HG03097 (cell line): ENCODE measurements at regions not wholly inside any gene's neighbourhood (a gene's known extent, or its start where the extent isn't known, plus 50 kb on each side); places are given as distances from the start of the nearest gene placed in this dataset.
"Not testable (repeated sequence)": the region's sequence is repeated elsewhere in the genome, so short reads cannot be mapped to it uniquely, and the experiment has no call there.

Experiments used
- ATAC-seq: cut with Tn5 transposase; IDR thresholded peaks from one replicate; pipeline ENCODE4 v1.9.1; 2021; ENCODE audit not compliant: unreplicated experiment, low FRiP score

- no peak for ATAC-seq
Observed at GRCh38 chr18:56445422-56445821, 193.0 kb downstream of the TXNL1 start.

DNA sequence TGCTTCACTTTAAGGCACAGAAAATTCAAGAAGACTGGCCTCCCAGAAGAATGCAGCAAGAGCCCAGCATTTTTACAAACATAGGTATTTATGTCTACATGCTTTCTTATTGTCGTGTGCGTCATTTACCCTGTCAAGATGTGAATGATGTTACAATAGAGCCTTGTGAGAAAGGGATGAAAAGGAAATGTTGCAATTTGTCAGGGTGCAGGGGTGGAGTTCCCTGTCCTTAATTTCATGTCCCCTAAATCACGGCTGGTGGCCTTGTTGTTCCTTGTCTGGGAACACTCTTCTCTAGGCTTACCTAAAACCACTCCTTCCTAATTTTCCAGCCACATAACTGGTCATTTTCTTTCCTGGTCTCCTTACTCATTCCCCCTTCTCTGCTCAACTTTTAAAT, 194.2 kb downstream of the TXNL1 start:
- no peak for ATAC-seq

- ATAC-seq, result no peak
Observed at GRCh38 chr18:56443166-56443907, 195.1 kb downstream of the TXNL1 start.

DNA sequence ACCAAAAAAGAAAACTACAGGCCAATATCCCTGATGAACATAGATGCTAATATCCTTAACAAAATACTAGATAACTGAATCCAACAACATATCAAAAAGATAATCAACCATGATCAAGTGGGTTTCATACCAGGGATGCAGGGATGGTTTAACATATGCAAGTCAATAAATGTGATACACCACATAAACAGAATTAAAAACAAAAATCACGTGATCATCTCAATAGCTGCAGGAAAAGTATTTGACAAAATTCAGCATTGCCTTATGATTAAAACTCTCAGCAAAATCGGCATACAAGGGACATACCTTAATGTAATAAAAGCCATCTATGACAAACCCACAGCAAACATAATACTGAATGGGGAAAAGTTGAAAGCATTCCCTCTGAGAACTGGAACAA, 199.9 kb downstream of the TXNL1 start:
- not testable (repeated sequence) for ATAC-seq

GRCh38 chr18:56436651-56437050, 201.7 kb downstream of the TXNL1 start:
- ATAC-seq, result no peak

DNA sequence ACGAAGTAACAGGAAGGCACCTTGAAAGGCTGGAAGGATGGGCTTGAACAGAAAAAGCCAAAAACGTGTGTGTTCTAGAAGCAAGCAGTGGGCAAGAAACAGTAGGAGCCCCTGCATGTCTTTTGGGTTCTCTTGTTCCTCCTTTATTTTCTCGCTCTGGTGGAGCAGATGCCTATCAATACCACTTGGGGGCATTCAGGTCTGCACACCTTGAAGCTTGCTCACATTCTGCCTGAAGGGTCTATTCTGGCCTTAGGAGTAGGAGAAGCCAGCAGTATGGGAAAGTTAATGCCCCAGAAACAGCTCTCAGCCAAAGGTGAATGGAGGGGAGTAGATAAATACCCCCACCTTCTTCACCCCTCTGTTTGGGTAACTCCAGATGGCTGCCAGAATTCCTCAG, 204.5 kb downstream of the TXNL1 start:
- no peak for ATAC-seq

- ATAC-seq, result no peak
Observed at GRCh38 chr18:56431551-56431950, 206.8 kb downstream of the TXNL1 start.

- ATAC-seq, result no peak
Observed at GRCh38 chr18:56423626-56424025, 214.8 kb downstream of the TXNL1 start.

GRCh38 chr18:56421647-56422046, 216.7 kb downstream of the TXNL1 start:
- no peak for ATAC-seq

GRCh38 chr18:56420868-56421267, 217.5 kb downstream of the TXNL1 start:
- ATAC-seq, result not testable (repeated sequence)

- no peak for ATAC-seq
Observed at GRCh38 chr18:56414357-56414756, 224.0 kb downstream of the TXNL1 start.

DNA sequence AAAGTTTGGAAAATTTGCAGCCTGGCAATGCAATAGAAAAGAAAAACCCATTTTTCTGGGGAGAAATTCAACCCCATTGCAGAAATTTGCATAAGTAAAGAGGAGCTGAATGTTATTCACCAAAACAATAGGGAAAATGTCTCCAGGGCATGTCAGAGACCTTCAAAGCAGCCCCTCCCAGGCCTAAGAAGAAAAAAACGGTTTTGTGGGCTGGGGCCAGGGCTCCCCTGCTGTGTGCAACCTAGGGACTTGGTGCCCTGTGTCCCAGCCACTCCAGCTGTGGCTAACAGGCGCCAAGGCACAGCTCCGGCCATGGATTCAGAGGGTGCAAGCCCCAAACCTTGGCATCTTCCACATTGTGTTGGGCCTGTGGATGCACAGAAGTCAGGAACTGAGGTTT, 224.5 kb downstream of the TXNL1 start:
- no peak for ATAC-seq

GRCh38 chr18:56412951-56413350, 225.4 kb downstream of the TXNL1 start:
- no peak for ATAC-seq

DNA sequence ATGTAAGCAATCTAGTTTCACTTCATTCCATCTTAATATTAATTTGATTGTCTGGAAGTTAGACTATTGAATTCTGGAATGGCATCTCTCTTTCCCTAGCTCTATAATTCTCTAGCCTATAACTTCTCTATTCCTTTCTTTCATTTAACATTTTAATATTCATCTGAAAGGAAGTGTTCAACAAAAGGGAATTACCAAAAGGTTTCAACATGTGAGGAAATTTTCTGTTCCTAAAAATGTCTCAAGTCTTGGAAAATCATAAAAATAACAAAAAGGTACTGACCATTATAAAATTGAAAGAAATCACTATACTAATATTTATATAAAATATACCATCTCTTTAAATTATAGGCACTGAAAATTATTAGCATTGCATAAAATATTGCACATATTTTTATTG, 228.7 kb downstream of the TXNL1 start:
- ATAC-seq, result no peak

DNA sequence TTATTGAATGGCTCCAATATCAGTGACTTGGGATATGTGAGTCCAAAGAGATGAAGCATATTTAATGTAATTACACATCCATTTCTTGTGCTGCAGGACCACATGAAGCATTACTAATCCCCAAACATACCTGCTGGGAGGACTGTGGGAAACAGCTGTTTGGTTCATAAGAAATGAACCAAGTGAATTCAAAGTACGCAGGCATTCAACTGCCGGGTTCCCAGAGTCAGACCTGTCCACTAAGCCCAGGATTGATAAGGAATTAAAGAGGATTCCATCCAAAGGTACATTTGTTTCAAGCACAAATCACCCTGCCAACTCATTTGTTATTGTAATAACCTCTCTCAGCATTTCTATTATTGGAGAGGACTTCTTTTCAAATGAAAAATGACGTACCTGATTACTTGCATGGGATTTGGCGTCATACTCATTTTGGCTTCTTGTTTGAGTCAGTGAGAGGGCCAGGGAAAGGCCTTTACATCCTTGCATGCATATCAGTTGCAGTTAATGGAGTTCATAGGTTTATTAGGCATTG, 230.7 kb downstream of the TXNL1 start:
- no peak for ATAC-seq

DNA sequence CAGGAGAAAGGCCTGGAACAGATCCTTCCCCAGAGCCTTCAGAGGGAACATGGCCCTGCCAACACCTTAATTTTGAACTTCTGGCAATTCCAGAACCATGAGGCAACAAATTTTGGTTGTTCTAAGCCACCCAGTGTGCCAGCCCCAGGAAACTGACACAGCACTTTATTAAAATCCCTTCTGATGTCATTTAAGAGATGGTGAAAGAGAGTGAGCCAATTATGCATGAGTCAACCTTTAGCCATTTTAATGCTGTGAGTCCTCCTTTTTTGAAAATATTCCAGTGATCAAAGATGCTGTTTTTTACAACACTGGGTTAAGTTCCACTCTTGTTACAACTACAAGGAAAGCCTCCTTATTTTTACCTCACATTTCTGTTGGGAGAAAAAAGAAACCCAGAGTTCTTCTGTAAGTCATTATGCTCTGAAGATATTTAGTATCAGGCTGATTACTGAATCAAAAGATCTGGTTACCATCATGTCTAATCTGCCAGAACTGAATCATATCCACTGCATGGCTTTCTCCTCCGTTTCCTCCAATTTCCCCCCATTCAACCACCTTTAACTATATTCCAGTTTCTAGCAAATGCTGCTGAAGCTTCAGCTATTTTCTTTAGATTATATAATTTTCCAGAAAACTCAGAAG, 235.4 kb downstream of the TXNL1 start:
- ATAC-seq, result no peak

DNA sequence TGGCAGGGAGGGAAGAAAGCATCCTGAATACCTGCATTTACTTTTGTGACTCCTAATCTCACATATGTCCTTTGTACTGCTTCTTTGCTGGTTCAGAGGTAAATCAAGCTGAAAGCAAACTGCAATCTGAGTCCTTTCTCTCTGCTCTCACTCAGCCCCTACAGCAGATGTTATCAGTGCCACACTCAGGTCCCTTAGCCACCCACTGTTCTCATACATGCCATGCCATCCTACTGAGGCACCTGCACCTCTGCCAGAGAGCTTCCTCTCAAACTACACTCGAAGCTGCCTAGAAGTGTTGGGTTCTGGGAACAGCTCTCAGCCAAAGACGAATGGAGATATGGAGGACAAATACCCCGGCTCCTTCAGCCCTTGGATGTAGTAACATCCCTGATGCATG, 244.5 kb downstream of the TXNL1 start:
- no peak for ATAC-seq

GRCh38 chr18:56391931-56392590, 246.3 kb downstream of the TXNL1 start:
- ATAC-seq, result no peak

GRCh38 chr18:56390626-56391025, 247.8 kb downstream of the TXNL1 start:
- ATAC-seq, result no peak

DNA sequence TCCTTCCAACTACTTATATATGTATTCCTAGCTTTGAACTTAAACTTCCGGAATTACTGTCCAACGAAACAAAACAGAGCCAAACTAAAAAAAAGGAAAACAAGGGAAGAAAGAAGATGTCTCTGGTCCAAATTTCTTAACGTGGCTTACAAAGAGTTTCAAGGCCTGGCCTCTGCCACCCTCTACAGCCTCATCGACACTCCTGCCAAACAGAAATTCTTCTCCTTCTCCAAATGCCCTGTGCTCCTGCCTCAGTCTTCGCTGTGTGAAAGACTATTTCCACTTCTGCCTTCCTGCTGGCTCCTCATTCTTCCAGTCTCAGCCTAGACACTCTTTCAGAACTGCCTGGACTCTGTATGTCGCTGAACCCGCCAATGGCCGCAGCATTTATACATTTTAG, 249.2 kb downstream of the TXNL1 start:
- ATAC-seq, result no peak

DNA sequence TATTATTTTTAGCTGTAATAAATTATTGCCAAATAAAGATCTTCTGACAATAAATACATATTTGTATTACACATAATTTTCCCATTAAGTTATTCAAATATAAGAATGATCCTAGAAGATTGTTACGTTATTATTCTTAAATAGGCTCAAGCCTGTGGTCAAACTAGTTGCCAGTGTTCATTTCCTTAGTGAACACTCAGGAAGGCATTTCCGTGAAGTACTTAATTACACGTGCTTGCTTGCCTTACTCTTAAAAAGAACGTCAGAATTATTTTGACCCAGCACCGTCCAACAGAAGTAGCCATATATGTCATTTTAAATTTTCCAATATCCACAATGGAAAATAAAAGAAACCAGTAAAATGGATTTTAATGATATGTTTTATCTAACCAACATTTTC, 249.8 kb downstream of the TXNL1 start:
- ATAC-seq, result no peak

- ATAC-seq, result no peak
Observed at GRCh38 chr18:56386856-56387255, 251.5 kb downstream of the TXNL1 start.
